Parathyroid adenoma (tissue), 2 donors: ENCODE measurements at regions not wholly inside any gene's neighbourhood (a gene's known extent, or its start where the extent isn't known, plus 50 kb on each side); places are given as distances from the start of the nearest gene placed in this dataset.

Experiments used
- H2AFZ ChIP-seq: fragments of 300-600 bp; sonication (generic); one replicate; pipeline ENCODE4 v1.7.0; 2017; ENCODE audit warnings: antibody characterized with exemption, mild to moderate bottlenecking
- H3K27ac ChIP-seq: fragments of 300-600 bp; sonication (generic); one replicate; pipeline ENCODE4 v1.7.0; 2017
- H3K27me3 ChIP-seq: fragments of 300-600 bp; sonication (generic); one replicate; pipeline ENCODE4 v1.7.0; 2017; ENCODE audit warnings: low read length; ENCODE audit not compliant: control insufficient read depth, insufficient read depth
- H3K36me3 ChIP-seq: fragments of 300-600 bp; sonication (generic); one replicate; pipeline ENCODE4 v1.7.0; 2017; ENCODE audit warnings: low read length; ENCODE audit not compliant: control insufficient read depth, insufficient read depth
- H3K4me1 ChIP-seq: fragments of 300-600 bp; sonication (generic); one replicate; pipeline ENCODE4 v1.7.0; 2017; ENCODE audit warnings: control low read depth
- H3K4me2 ChIP-seq: fragments of 300-600 bp; sonication (generic); one replicate; pipeline ENCODE4 v1.7.0; 2017; ENCODE audit warnings: low read length
- H3K4me3 ChIP-seq: fragments of 300-600 bp; sonication (generic); one replicate; pipeline ENCODE4 v1.7.0; 2017; ENCODE audit warnings: low read depth, low read length
- H3K79me2 ChIP-seq: fragments of 300-600 bp; sonication (generic); one replicate; pipeline ENCODE4 v1.7.0; 2017; ENCODE audit warnings: control low read depth
- H3K9ac ChIP-seq: fragments of 300-600 bp; sonication (generic); one replicate; pipeline ENCODE4 v1.7.0; 2017; ENCODE audit warnings: mild to moderate bottlenecking
- H3K9me3 ChIP-seq: fragments of 300-600 bp; sonication (generic); one replicate; pipeline ENCODE4 v1.7.0; 2017; ENCODE audit warnings: low read length; ENCODE audit not compliant: control insufficient read depth
- CTCF ChIP-seq: fragments of 300-600 bp; sonication (generic); IDR thresholded peaks from one replicate; pipeline ENCODE4 v1.7.0; 2017; ENCODE audit warnings: antibody characterized with exemption, mild to moderate bottlenecking
- donor health status: primary hyperparathyroidism.

GRCh38 chr7:98697485-98698240 lies 80.6 kb downstream of the NPTX2 start:
- no peak overlapping the region for H3K4me2 ChIP-seq

GRCh38 chr7:98698976-98699375 lies 81.9 kb downstream of the NPTX2 start:
- Histone ChIP-seq H3K36me3 (no peaks in the 10 kb centered on the region), H3K27ac (no peak overlapping the region), H3K4me3 (no peak overlapping the region), H2AFZ (no peak overlapping the region), H3K79me2 (no peaks in the 10 kb centered on the region), H3K27me3 (no peaks in the 10 kb centered on the region), H3K4me1 (no peaks in the 10 kb centered on the region), H3K9ac (no peak overlapping the region), H3K4me2 (no peak overlapping the region), H3K9me3 (peaks cover 4% of the 10 kb centered on the region)
- no peak for TF ChIP-seq CTCF

More at GRCh38 chr7:98697485-98698240, 80.6 kb downstream of the NPTX2 start:
- Histone ChIP-seq H3K27me3 (no peaks in the 10 kb centered on the region), H3K27ac (no peak overlapping the region), H3K79me2 (no peaks in the 10 kb centered on the region), H3K36me3 (no peaks in the 10 kb centered on the region), H3K4me1 (no peaks in the 10 kb centered on the region), H3K4me3 (no peak overlapping the region), H2AFZ (no peak overlapping the region), H3K9ac (no peak overlapping the region), H3K9me3 (peaks cover 4% of the 10 kb centered on the region)
- no peak for TF ChIP-seq CTCF

GRCh38 chr7:98700533-98700932 lies 83.4 kb downstream of the NPTX2 start:
- Histone ChIP-seq H3K27me3 (no peaks in the 10 kb centered on the region), H3K4me2 (no peak overlapping the region)
- TF ChIP-seq CTCF = no peak

GRCh38 chr7:98701372-98701771 lies 84.3 kb downstream of the NPTX2 start:
- no peaks in the 10 kb centered on the region for H3K27me3 ChIP-seq
- H3K36me3 ChIP-seq = no peaks in the 10 kb centered on the region
- H3K79me2 ChIP-seq = no peaks in the 10 kb centered on the region
- no peaks in the 10 kb centered on the region for H3K4me1 ChIP-seq
- no peak for TF ChIP-seq CTCF
- no peak overlapping the region for H3K4me3 ChIP-seq
- no peak overlapping the region for H2AFZ ChIP-seq
- no peak overlapping the region for H3K9ac ChIP-seq
- H3K4me2 ChIP-seq = no peak overlapping the region
- no peak overlapping the region for H3K27ac ChIP-seq
- H3K9me3 ChIP-seq = peaks cover 4% of the 10 kb centered on the region

More at GRCh38 chr7:98700533-98700932, 83.4 kb downstream of the NPTX2 start:
- peaks cover 4% of the 10 kb centered on the region for H3K9me3 ChIP-seq
- no peak overlapping the region for H2AFZ ChIP-seq
- H3K36me3 ChIP-seq = no peaks in the 10 kb centered on the region
- H3K79me2 ChIP-seq = no peaks in the 10 kb centered on the region
- H3K27ac ChIP-seq = no peak overlapping the region
- H3K4me3 ChIP-seq = no peak overlapping the region
- H3K4me1 ChIP-seq = no peaks in the 10 kb centered on the region
- H3K9ac ChIP-seq = no peak overlapping the region

GRCh38 chr7:98702021-98702420 lies 84.9 kb downstream of the NPTX2 start:
- Histone ChIP-seq H3K4me1 (no peaks in the 10 kb centered on the region), H3K4me3 (no peak overlapping the region), H3K36me3 (no peaks in the 10 kb centered on the region), H3K9me3 (peaks cover 1% of the 10 kb centered on the region), H3K27me3 (no peaks in the 10 kb centered on the region), H3K4me2 (no peak overlapping the region), H3K27ac (no peak overlapping the region), H3K9ac (no peak overlapping the region), H3K79me2 (no peaks in the 10 kb centered on the region), H2AFZ (no peak overlapping the region)
- no peak for TF ChIP-seq CTCF
